ENCODE measurements at regions not wholly inside any gene's neighbourhood (a gene's known extent, or its start where the extent isn't known, plus 50 kb on each side); places are given as distances from the start of the nearest gene placed in this dataset.

- no peak for TF ChIP-seq CTCF (IDR thresholded peaks at IDR 0.05; ENCODE audit: insufficient read depth, low read length, poor library complexity, severe bottlenecking)
- no peak for TF ChIP-seq EZH2phosphoT487 (conservative IDR thresholded peaks at IDR 0.05; ENCODE audit: low read length)
These were observed 835.9 kb upstream of the CHAC2 start for GRCh38 chr2:52931660-52932059.

All from SU-DHL-6 (cell line).